Transverse colon (tissue), 4 donors: ENCODE measurements at regions not wholly inside any gene's neighbourhood (a gene's known extent, or its start where the extent isn't known, plus 50 kb on each side); places are given as distances from the start of the nearest gene placed in this dataset.

Source experiments
- EP300 ChIP-seq: sonication (generic); formaldehyde crosslinking; IDR thresholded peaks from one replicate; pipeline ENCODE4 v1.6.1; 2017; ENCODE audit warnings: antibody characterized with exemption, low read depth
- POLR2AphosphoS5 ChIP-seq, 3 donors: sonication (generic); formaldehyde crosslinking; IDR thresholded peaks; one replicate each; pipeline ENCODE4 v1.6.1; 2016; ENCODE audit warnings: antibody characterized with exemption in 3 of 3
- TF ChIP-seq, protein P1 (sequence below), 5 experiments: fragments of 200-600 bp in 3 of 5; fragments of 450-650 bp in 2 of 5; sonication (generic) in 3 of 5; IDR thresholded peaks; 1 replicate in 2 of 5; 2 replicates in 3 of 5; pipeline ENCODE4 v1.5.1; 2016 to 2017; ENCODE audit warnings: antibody characterized with exemption in 5 of 5, inconsistent platforms in 3 of 5, mild to moderate bottlenecking in 2 of 5, moderate library complexity in 1 of 5

- TF ChIP-seq, protein P1, sequence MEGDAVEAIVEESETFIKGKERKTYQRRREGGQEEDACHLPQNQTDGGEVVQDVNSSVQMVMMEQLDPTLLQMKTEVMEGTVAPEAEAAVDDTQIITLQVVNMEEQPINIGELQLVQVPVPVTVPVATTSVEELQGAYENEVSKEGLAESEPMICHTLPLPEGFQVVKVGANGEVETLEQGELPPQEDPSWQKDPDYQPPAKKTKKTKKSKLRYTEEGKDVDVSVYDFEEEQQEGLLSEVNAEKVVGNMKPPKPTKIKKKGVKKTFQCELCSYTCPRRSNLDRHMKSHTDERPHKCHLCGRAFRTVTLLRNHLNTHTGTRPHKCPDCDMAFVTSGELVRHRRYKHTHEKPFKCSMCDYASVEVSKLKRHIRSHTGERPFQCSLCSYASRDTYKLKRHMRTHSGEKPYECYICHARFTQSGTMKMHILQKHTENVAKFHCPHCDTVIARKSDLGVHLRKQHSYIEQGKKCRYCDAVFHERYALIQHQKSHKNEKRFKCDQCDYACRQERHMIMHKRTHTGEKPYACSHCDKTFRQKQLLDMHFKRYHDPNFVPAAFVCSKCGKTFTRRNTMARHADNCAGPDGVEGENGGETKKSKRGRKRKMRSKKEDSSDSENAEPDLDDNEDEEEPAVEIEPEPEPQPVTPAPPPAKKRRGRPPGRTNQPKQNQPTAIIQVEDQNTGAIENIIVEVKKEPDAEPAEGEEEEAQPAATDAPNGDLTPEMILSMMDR (IDR thresholded peaks at IDR 0.05) = no peak
- TF ChIP-seq EP300 = no peak
- TF ChIP-seq POLR2AphosphoS5 (IDR thresholded peaks at IDR 0.05) = no peak
Measured at GRCh38 chr3:148457886-148458285, 239.8 kb upstream of the AGTR1 start.
